Activated naive CD8-positive, alpha-beta T cell treated with anti-CD3 and anti-CD28 coated beads, Interleukin-2, amount 50 U/mL, for 24 hours (primary cell): ENCODE measurements at regions not wholly inside any gene's neighbourhood (a gene's known extent, or its start where the extent isn't known, plus 50 kb on each side); places are given as distances from the start of the nearest gene placed in this dataset.

ENCODE experiments used
- ATAC-seq: fragments of 150-1000 bp; cut with Tn5 transposase; one replicate; pipeline ENCODE4 v1.10.0; 2021
- DNase-seq: peaks from one replicate; pipeline ENCODE4 v3.0.0; 2021
- H3K27ac Mint-ChIP-seq: one replicate; pipeline ENCODE4 v1.8.0; 2021; ENCODE audit warnings: mild to moderate bottlenecking, mixed read lengths
- H3K27me3 Mint-ChIP-seq: one replicate; pipeline ENCODE4 v1.8.0; 2021; ENCODE audit warnings: mixed read lengths
- H3K36me3 Mint-ChIP-seq: one replicate; pipeline ENCODE4 v1.8.0; 2021; ENCODE audit warnings: low read depth, mixed read lengths
- H3K4me1 Mint-ChIP-seq: one replicate; pipeline ENCODE4 v1.8.0; 2021; ENCODE audit warnings: mixed read lengths
- H3K4me3 Mint-ChIP-seq: one replicate; pipeline ENCODE4 v1.8.0; 2021; ENCODE audit warnings: mild to moderate bottlenecking, moderate library complexity, mixed read lengths
- H3K9me3 Mint-ChIP-seq: one replicate; pipeline ENCODE4 v1.8.0; 2021; ENCODE audit warnings: mixed read lengths

- no peaks in the 10 kb centered on the region for H3K4me1 Mint-ChIP-seq
- no peaks in the 10 kb centered on the region for H3K36me3 Mint-ChIP-seq
- peaks cover 17% of the 10 kb centered on the region for H3K27me3 Mint-ChIP-seq
- no peak overlapping the region for H3K27ac Mint-ChIP-seq
- H3K4me3 Mint-ChIP-seq: no peak overlapping the region
- H3K9me3 Mint-ChIP-seq: no peaks in the 10 kb centered on the region
- no peak for DNase-seq
- ATAC-seq: no peak
Measured at GRCh38 chr2:118791483-118791882, 56.0 kb downstream of the EN1 start.

- DNase-seq (no peak), ATAC-seq (no peak)
- no peaks in the 10 kb centered on the region for H3K9me3 Mint-ChIP-seq
- no peaks in the 10 kb centered on the region for H3K4me1 Mint-ChIP-seq
- H3K4me3 Mint-ChIP-seq: no peak overlapping the region
- no peaks in the 10 kb centered on the region for H3K36me3 Mint-ChIP-seq
- peaks cover 11% of the 10 kb centered on the region for H3K27me3 Mint-ChIP-seq
- no peak overlapping the region for H3K27ac Mint-ChIP-seq
Measured at GRCh38 chr2:118786746-118787145, 60.7 kb downstream of the EN1 start.

GRCh38 chr2:118784860-118785259, 62.6 kb downstream of the EN1 start:
- no peak for DNase-seq
- no peaks in the 10 kb centered on the region for H3K4me1 Mint-ChIP-seq
- H3K9me3 Mint-ChIP-seq: no peaks in the 10 kb centered on the region
- peaks cover 13% of the 10 kb centered on the region for H3K27me3 Mint-ChIP-seq
- no peak for ATAC-seq
- no peaks in the 10 kb centered on the region for H3K36me3 Mint-ChIP-seq
- no peak overlapping the region for H3K27ac Mint-ChIP-seq
- H3K4me3 Mint-ChIP-seq: no peak overlapping the region

GRCh38 chr2:118779362-118779761, 68.1 kb downstream of the EN1 start:
- H3K36me3 Mint-ChIP-seq: no peaks in the 10 kb centered on the region
- H3K27me3 Mint-ChIP-seq: peaks cover 23% of the 10 kb centered on the region
- H3K4me3 Mint-ChIP-seq: no peak overlapping the region
- H3K9me3 Mint-ChIP-seq: no peaks in the 10 kb centered on the region
- no peak for DNase-seq
- H3K27ac Mint-ChIP-seq: no peak overlapping the region
- H3K4me1 Mint-ChIP-seq: peaks cover 5% of the 10 kb centered on the region
- ATAC-seq: no peak

GRCh38 chr2:118774458-118775133, 72.9 kb downstream of the EN1 start:
- Mint-ChIP-seq H3K4me1 (peaks cover 5% of the 10 kb centered on the region), H3K36me3 (no peaks in the 10 kb centered on the region), H3K9me3 (no peaks in the 10 kb centered on the region), H3K27ac (no peak overlapping the region), H3K27me3 (peaks cover 59% of the 10 kb centered on the region), H3K4me3 (peak overlapping the region; percentile 8)
- ATAC-seq (peak; percentile 83), DNase-seq (peak; percentile 43)

GRCh38 chr2:118773826-118774225, 73.6 kb downstream of the EN1 start:
- no peak for DNase-seq
- Mint-ChIP-seq H3K27me3 (peaks cover 64% of the 10 kb centered on the region), H3K4me1 (peaks cover 5% of the 10 kb centered on the region)

GRCh38 chr2:118772487-118773200, 74.8 kb downstream of the EN1 start:
- Mint-ChIP-seq H3K9me3 (no peaks in the 10 kb centered on the region), H3K27ac (no peak overlapping the region), H3K4me3 (no peak overlapping the region), H3K27me3 (peaks cover 64% of the 10 kb centered on the region), H3K36me3 (no peaks in the 10 kb centered on the region), H3K4me1 (peaks cover 5% of the 10 kb centered on the region)
- ATAC-seq: no peak
- no peak for DNase-seq

More at GRCh38 chr2:118773826-118774225, 73.6 kb downstream of the EN1 start:
- Mint-ChIP-seq H3K27ac (no peak overlapping the region), H3K9me3 (no peaks in the 10 kb centered on the region), H3K36me3 (no peaks in the 10 kb centered on the region), H3K4me3 (no peak overlapping the region)
- ATAC-seq: no peak

GRCh38 chr2:118769707-118770400, 77.6 kb downstream of the EN1 start:
- Mint-ChIP-seq H3K27ac (no peak overlapping the region), H3K27me3 (peaks cover 60% of the 10 kb centered on the region), H3K36me3 (no peaks in the 10 kb centered on the region), H3K4me3 (no peak overlapping the region), H3K4me1 (no peaks in the 10 kb centered on the region), H3K9me3 (no peaks in the 10 kb centered on the region)
- ATAC-seq: no peak
- DNase-seq: no peak

- H3K4me1 Mint-ChIP-seq: no peaks in the 10 kb centered on the region
- H3K36me3 Mint-ChIP-seq: no peaks in the 10 kb centered on the region
Measured at GRCh38 chr2:118766871-118767270, 80.6 kb downstream of the EN1 start.

GRCh38 chr2:118764855-118765254, 82.6 kb downstream of the EN1 start:
- H3K27me3 Mint-ChIP-seq: peaks cover 30% of the 10 kb centered on the region
- ATAC-seq (no peak), DNase-seq (no peak)
- H3K36me3 Mint-ChIP-seq: no peaks in the 10 kb centered on the region
- no peaks in the 10 kb centered on the region for H3K9me3 Mint-ChIP-seq
- H3K4me1 Mint-ChIP-seq: no peaks in the 10 kb centered on the region
- no peak overlapping the region for H3K4me3 Mint-ChIP-seq
- no peak overlapping the region for H3K27ac Mint-ChIP-seq

More at GRCh38 chr2:118766871-118767270, 80.6 kb downstream of the EN1 start:
- ATAC-seq: no peak
- DNase-seq: no peak
- Mint-ChIP-seq H3K27ac (no peak overlapping the region), H3K4me3 (no peak overlapping the region), H3K9me3 (no peaks in the 10 kb centered on the region), H3K27me3 (peaks cover 39% of the 10 kb centered on the region)

- Mint-ChIP-seq H3K36me3 (no peaks in the 10 kb centered on the region), H3K27me3 (peaks cover 30% of the 10 kb centered on the region), H3K9me3 (no peaks in the 10 kb centered on the region), H3K4me1 (no peaks in the 10 kb centered on the region), H3K4me3 (no peak overlapping the region), H3K27ac (no peak overlapping the region)
- DNase-seq (no peak), ATAC-seq (no peak)
Measured at GRCh38 chr2:118763797-118764196, 83.7 kb downstream of the EN1 start.

- Mint-ChIP-seq H3K36me3 (no peaks in the 10 kb centered on the region), H3K27me3 (peaks cover 34% of the 10 kb centered on the region)
- DNase-seq: no peak
Measured at GRCh38 chr2:118762290-118762689, 85.2 kb downstream of the EN1 start.

GRCh38 chr2:118761771-118762170, 85.7 kb downstream of the EN1 start:
- DNase-seq (no peak), ATAC-seq (no peak)
- H3K36me3 Mint-ChIP-seq: no peaks in the 10 kb centered on the region
- H3K4me3 Mint-ChIP-seq: no peak overlapping the region
- H3K27ac Mint-ChIP-seq: no peak overlapping the region
- H3K9me3 Mint-ChIP-seq: no peaks in the 10 kb centered on the region
- H3K27me3 Mint-ChIP-seq: peaks cover 37% of the 10 kb centered on the region
- H3K4me1 Mint-ChIP-seq: no peaks in the 10 kb centered on the region

More at GRCh38 chr2:118762290-118762689, 85.2 kb downstream of the EN1 start:
- H3K4me3 Mint-ChIP-seq: no peak overlapping the region
- no peaks in the 10 kb centered on the region for H3K9me3 Mint-ChIP-seq
- ATAC-seq: no peak
- no peak overlapping the region for H3K27ac Mint-ChIP-seq
- H3K4me1 Mint-ChIP-seq: no peaks in the 10 kb centered on the region

GRCh38 chr2:118755901-118756300, 91.5 kb downstream of the EN1 start:
- H3K27ac Mint-ChIP-seq: no peak overlapping the region
- H3K4me1 Mint-ChIP-seq: no peaks in the 10 kb centered on the region

GRCh38 chr2:118755384-118755783, 92.1 kb downstream of the EN1 start:
- Mint-ChIP-seq H3K9me3 (no peaks in the 10 kb centered on the region), H3K27ac (no peak overlapping the region), H3K27me3 (peaks cover 17% of the 10 kb centered on the region), H3K36me3 (no peaks in the 10 kb centered on the region), H3K4me3 (no peak overlapping the region), H3K4me1 (no peaks in the 10 kb centered on the region)
- no peak for DNase-seq
- no peak for ATAC-seq

More at GRCh38 chr2:118755901-118756300, 91.5 kb downstream of the EN1 start:
- Mint-ChIP-seq H3K36me3 (no peaks in the 10 kb centered on the region), H3K27me3 (peaks cover 18% of the 10 kb centered on the region), H3K9me3 (no peaks in the 10 kb centered on the region), H3K4me3 (no peak overlapping the region)
- no peak for ATAC-seq
- no peak for DNase-seq
